ENCODE measurements at regions not wholly inside any gene's neighbourhood (a gene's known extent, or its start where the extent isn't known, plus 50 kb on each side); places are given as distances from the start of the nearest gene placed in this dataset.

GRCh38 chr20:11692567-11692966 lies 225.1 kb upstream of the BTBD3 start:
- no peak for TF ChIP-seq CTCF (IDR thresholded peaks at IDR 0.05)
- no peak overlapping the region for H3K27ac ChIP-seq
- H3K36me3 ChIP-seq: no peaks in the 10 kb centered on the region
- no peak overlapping the region for H3K4me3 ChIP-seq
- H3K4me1 ChIP-seq: no peaks in the 10 kb centered on the region
- H3K9me3 ChIP-seq: no peaks in the 10 kb centered on the region
- no peaks in the 10 kb centered on the region for H3K27me3 ChIP-seq
- no peak for DNase-seq (ENCODE audit: low spot score)

- TF ChIP-seq CTCF (IDR thresholded peaks at IDR 0.05): no peak
- H3K4me3 ChIP-seq: no peak overlapping the region
These were observed 223.2 kb upstream of the BTBD3 start for GRCh38 chr20:11694467-11694866.

GRCh38 chr20:11697055-11697454 lies 220.6 kb upstream of the BTBD3 start:
- Histone ChIP-seq H3K27me3 (no peaks in the 10 kb centered on the region), H3K9me3 (no peaks in the 10 kb centered on the region), H3K36me3 (no peaks in the 10 kb centered on the region), H3K4me3 (no peak overlapping the region), H3K27ac (no peak overlapping the region), H3K4me1 (no peaks in the 10 kb centered on the region)
- no peak for TF ChIP-seq CTCF (IDR thresholded peaks at IDR 0.05)
- DNase-seq (ENCODE audit: low spot score): no peak

More at GRCh38 chr20:11694467-11694866, 223.2 kb upstream of the BTBD3 start:
- Histone ChIP-seq H3K27ac (no peak overlapping the region), H3K36me3 (no peaks in the 10 kb centered on the region), H3K9me3 (no peaks in the 10 kb centered on the region), H3K27me3 (no peaks in the 10 kb centered on the region), H3K4me1 (no peaks in the 10 kb centered on the region)
- DNase-seq (ENCODE audit: low spot score): no peak

- Histone ChIP-seq H3K36me3 (no peaks in the 10 kb centered on the region), H3K27ac (no peak overlapping the region), H3K4me3 (no peak overlapping the region), H3K9me3 (no peaks in the 10 kb centered on the region), H3K4me1 (no peaks in the 10 kb centered on the region), H3K27me3 (no peaks in the 10 kb centered on the region)
- no peak for DNase-seq (ENCODE audit: low spot score)
- TF ChIP-seq CTCF (IDR thresholded peaks at IDR 0.05): no peak
These were observed 220.0 kb upstream of the BTBD3 start for GRCh38 chr20:11697646-11698045.

GRCh38 chr20:11698124-11698523 lies 219.6 kb upstream of the BTBD3 start:
- no peaks in the 10 kb centered on the region for H3K36me3 ChIP-seq
- no peak overlapping the region for H3K4me3 ChIP-seq
- no peak overlapping the region for H3K27ac ChIP-seq
- no peaks in the 10 kb centered on the region for H3K27me3 ChIP-seq
- TF ChIP-seq CTCF (IDR thresholded peaks at IDR 0.05): no peak
- no peaks in the 10 kb centered on the region for H3K4me1 ChIP-seq
- no peaks in the 10 kb centered on the region for H3K9me3 ChIP-seq
- no peak for DNase-seq (ENCODE audit: low spot score)

- no peak for TF ChIP-seq CTCF (IDR thresholded peaks at IDR 0.05)
- Histone ChIP-seq H3K4me3 (no peak overlapping the region), H3K9me3 (no peaks in the 10 kb centered on the region), H3K36me3 (no peaks in the 10 kb centered on the region), H3K27me3 (no peaks in the 10 kb centered on the region), H3K27ac (no peak overlapping the region), H3K4me1 (no peaks in the 10 kb centered on the region)
- DNase-seq (ENCODE audit: low spot score): no peak
These were observed 216.9 kb upstream of the BTBD3 start for GRCh38 chr20:11700831-11701230.

Data from right atrium auricular region (tissue), 2 donors.